PC-3 (cell line): ENCODE measurements at regions not wholly inside any gene's neighbourhood (a gene's known extent, or its start where the extent isn't known, plus 50 kb on each side); places are given as distances from the start of the nearest gene placed in this dataset.

Experiments
- CTCF ChIP-seq: fragments of 300-600 bp; sonication (generic); conservative IDR thresholded peaks from 2 replicates; pipeline ENCODE4 v1.5.1; 2017; ENCODE audit warnings: antibody characterized with exemption, low read depth, mild to moderate bottlenecking, low read length
- EZH2phosphoT487 ChIP-seq: fragments of 300-600 bp; sonication (generic); IDR thresholded peaks from 2 replicates; pipeline ENCODE4 v1.6.1; 2018; ENCODE audit warnings: mild to moderate bottlenecking, antibody characterized with exemption, low read length, borderline replicate concordance

- no peak for TF ChIP-seq CTCF
- TF ChIP-seq EZH2phosphoT487, result no peak
Observed at GRCh38 chr19:30076101-30076551, 134.1 kb downstream of the URI1 start.
